Stimulated activated CD8-positive, alpha-beta memory T cell treated with anti-CD3 and anti-CD28 coated beads, Interleukin-15, amount 100 ng/mL, for 1 hour (primary cell): ENCODE measurements at regions not wholly inside any gene's neighbourhood (a gene's known extent, or its start where the extent isn't known, plus 50 kb on each side); places are given as distances from the start of the nearest gene placed in this dataset.
"Not testable (repeated sequence)": the region's sequence is repeated elsewhere in the genome, so short reads cannot be mapped to it uniquely, and the experiment has no call there.

Experiments used
- DNase-seq: peaks from one replicate; pipeline ENCODE4 v3.0.0-alpha.2; 2020; ENCODE audit warnings: low read depth

DNA sequence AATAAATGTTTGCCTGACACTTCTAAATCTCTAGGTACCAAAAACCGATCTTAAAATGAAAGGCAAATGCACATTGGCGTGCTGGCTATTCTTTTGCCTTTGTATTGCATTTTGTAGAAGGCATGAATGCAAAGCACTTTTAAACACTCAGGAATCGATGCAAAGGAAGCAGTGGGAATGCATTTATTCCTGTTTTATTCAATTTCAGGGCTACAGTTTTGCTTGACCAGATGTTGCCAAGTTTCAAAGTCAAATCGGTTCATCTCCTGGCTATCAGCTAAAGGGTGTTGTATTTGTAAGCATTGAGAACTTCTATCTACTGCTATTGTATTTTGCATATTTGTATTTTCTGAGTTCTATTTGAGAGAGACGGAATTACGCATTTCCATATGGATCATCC, 659.8 kb upstream of the SLC35B3 start:
- no peak for DNase-seq

DNA sequence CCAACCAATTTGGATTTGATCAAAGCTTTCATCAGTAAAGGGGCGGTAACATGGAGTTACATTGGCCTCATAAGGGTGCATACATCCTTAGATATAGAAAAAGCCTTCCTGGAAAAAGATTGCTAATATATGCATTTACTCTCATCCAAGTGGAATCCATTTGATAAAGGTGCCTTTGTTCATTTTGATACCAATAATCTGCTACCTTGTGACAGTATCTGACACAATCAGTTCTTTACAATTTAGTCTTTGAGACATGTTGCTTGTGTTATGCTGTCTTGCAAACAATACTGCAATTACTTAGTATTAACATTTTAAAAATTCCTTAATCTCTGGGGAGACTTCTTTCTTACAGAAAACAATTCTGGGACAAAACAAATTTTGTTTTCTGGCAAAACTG, 654.4 kb upstream of the SLC35B3 start:
- no peak for DNase-seq

DNA sequence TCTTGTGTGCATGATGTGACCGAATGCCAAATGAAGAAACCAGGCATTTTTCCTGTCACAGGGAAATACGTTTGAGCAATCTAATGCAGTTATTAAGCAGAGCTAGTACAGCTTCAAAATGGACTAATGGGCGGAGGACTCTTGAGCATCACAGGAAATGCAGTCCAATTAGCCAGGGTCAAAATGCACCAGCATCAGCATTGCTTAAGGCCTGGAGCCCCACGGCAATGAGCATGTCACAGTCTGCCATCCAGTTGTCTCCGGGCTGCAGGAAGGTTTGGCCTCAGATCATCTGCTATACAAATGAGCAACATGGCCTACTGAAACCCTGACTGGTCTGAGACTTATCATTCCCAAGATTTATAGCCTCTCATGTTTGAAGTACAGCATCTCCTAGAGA, 652.1 kb upstream of the SLC35B3 start:
- DNase-seq, result no peak

- DNase-seq, result no peak
Observed at GRCh38 chr6:9086331-9086730, 651.0 kb upstream of the SLC35B3 start.

DNA sequence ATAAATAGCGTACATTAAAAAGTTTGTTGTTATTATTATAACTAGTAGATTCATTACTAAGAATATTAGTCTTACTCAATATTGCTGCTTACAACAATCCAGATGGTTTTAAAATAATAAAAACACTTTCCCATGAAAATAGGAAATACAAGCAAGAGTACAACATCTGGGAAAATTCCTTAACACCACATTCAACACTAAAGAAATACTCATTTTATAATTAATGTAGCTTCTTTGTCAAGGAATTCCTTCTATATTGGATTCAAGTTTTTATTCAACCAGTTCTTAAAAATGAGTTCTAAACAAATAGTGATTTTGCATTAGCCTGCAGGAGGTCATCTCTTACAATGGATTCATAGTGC, 650.3 kb upstream of the SLC35B3 start:
- DNase-seq, result no peak

DNA sequence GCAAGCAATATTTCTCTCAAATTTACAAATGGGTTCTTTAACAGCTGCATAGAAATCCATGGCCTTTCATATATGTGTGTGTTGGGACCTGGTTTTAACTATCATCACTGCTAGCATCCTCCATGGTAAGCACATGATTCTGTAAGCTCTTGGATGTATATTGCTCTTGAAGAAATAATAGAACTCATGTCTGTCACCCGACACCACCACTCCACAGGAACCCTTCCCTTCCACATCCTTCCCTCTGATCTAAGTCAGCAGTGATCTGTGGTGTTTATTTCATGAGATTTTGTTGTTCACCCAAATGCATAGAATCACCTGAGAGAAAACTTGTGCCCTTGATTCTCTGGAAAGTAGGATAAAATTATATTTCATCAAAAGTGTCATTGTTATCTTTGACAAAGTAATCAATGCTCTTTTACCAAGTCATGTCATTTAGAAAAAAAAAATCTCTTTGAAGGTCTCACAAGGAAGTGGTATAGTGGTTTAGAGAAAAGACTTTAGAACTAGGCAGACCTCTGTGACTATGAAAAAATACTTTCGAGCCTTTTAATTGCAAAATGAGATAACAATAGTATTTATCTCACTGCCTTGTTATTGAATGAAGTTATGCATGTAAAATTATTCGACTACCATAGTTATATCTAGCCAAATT, 649.8 kb upstream of the SLC35B3 start:
- no peak for DNase-seq

DNA sequence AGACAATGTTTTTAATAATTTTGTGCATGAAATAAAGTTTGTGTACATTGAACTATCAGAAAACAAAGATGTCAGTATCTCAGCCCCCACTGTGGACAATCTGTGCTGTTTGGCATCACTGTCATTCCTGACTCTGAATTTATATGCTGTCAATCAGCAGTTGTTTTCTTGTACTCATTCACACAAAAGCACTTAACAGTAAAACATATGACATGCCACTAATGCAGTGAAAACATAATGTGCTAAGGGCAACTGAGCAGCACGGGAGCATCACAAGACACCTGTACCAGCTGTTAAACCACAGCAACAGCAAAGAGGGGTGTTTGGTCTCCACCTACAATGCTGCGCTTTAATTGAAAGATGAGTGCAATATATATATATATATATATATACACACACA, 647.8 kb upstream of the SLC35B3 start:
- no peak for DNase-seq

GRCh38 chr6:9066726-9067125, 631.4 kb upstream of the SLC35B3 start:
- no peak for DNase-seq

GRCh38 chr6:9064156-9064555, 628.8 kb upstream of the SLC35B3 start:
- no peak for DNase-seq

GRCh38 chr6:9062596-9062995, 627.3 kb upstream of the SLC35B3 start:
- no peak for DNase-seq

GRCh38 chr6:9057937-9058336, 622.6 kb upstream of the SLC35B3 start:
- no peak for DNase-seq

DNA sequence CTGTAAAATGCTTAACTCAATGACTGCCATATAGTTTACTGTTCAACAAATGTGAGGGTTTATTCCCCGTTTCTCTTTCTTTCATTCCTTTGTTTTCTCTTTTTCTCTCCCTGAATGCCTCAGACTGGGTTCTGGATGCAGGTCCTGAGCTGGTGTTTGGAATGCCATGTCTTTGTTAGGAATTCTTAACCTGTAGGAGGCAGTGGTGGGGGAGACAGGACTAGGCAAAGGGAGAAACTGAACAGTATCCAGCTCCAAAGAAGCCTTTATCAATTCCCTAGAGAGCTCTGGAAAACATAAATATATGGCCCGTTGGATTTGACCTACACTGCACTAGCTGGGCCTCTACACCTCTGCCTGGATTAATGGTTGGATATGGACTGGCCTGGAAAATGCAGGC, 621.2 kb upstream of the SLC35B3 start:
- no peak for DNase-seq

GRCh38 chr6:9044426-9044825, 609.1 kb upstream of the SLC35B3 start:
- DNase-seq, result no peak

DNA sequence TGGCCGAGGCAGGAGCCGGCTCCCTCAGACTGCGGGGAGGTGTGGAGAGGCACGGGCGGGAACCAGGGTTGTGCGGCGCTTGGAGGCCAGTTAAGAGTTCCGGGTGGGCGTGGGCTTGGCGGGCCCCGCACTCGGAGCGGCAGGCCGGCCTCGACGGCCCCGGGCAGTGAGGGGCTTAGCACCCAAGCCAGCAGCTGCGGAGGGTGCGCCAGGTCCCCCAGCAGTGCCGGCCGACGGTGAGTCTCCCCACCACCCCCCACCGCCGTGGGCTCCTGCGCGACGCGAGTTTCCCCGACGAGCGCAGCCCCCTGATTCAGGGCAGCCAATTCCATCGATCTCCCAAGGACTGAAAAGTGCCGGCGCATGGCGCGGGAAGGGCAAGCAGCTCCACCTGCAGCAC, 605.4 kb upstream of the SLC35B3 start:
- DNase-seq, result no peak

GRCh38 chr6:9039258-9039657, 603.9 kb upstream of the SLC35B3 start:
- DNase-seq, result no peak

- DNase-seq, result no peak
Observed at GRCh38 chr6:9028086-9028485, 592.7 kb upstream of the SLC35B3 start.

DNA sequence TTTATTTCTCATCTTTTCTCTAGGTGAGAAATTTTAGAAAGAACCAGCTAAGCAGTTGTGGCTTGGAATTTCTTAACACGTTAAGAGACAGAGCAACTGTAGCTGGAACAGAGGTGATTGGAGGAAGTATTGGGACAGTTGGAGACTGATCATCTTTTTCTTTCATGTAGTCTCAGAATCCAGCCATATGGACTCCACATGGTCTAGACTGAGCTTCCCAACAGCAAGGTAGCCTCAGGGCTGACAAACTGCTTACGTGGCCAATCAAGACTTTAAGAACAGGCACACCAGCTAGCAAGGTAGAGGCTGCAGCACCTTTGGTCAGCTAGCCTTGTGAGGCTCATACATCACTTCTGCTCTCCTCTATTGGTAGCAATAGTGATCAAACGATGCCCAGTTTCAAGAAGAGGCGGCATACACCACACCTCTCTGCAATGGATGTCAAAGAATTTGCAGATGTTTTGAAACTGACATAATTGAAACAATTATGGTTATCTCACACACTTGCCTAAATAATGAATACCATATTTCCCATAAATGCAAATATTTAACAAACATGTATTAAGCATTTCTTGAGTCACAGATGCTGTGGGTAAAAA, 590.5 kb upstream of the SLC35B3 start:
- no peak for DNase-seq

DNA sequence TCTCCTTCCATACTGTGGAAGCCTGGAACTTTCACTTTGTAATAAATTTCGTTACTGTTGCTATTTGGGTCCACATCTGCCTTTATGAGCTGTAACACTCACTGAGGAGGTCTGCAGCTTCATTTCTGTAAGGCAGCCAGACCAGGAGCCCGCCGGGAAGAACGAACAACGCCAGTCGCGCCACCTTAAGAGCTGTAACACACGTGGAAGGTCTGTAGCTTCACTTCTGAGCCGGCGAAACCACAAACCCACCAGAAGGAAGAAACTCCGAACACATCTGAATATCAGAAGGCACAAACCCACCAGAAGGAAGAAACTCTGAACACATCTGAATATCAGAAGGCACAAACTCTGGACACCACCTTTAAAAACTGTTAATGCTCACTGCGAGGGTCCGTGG, 589.9 kb upstream of the SLC35B3 start:
- DNase-seq, result no peak

- DNase-seq, result not testable (repeated sequence)
Observed at GRCh38 chr6:9024246-9024645, 588.9 kb upstream of the SLC35B3 start.

DNA sequence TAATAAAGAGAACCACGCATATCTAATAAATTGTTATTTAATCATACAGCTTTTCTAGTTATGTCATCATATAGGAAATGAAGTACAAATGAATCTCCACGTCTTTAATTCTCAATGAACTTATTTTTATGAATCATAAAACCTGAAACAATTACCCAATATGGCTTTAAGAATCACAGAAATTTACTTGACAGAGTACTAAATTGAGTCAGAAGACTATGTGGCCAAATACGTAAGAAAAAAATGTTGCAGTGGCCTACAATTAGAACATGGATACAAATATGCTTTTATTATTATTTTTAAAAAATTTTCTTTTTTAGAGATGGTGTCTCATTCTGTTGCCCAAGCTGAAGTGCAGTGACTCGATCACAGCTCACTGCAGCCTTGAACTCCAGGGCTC, 584.7 kb upstream of the SLC35B3 start:
- no peak for DNase-seq

DNA sequence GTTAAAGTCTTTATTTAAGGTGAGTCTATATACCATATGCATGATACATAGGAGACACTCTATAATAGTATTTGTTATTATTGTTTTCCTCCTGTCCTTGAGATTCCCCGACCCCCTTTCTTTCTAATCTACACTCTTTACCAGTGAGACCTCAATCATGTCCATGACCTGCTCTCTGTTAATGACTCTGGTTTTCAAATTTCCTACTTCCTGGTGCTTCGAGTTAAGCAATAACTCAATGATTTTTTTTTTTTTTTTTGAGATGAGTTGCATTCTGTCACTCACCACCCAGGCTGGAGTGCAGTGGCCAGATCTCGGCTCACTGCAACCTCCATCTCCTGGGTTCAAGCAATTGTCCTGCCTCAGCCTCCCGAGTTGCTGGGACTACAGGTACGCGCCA, 574.6 kb upstream of the SLC35B3 start:
- DNase-seq, result no peak

GRCh38 chr6:9007027-9007426, 571.7 kb upstream of the SLC35B3 start:
- no peak for DNase-seq

DNA sequence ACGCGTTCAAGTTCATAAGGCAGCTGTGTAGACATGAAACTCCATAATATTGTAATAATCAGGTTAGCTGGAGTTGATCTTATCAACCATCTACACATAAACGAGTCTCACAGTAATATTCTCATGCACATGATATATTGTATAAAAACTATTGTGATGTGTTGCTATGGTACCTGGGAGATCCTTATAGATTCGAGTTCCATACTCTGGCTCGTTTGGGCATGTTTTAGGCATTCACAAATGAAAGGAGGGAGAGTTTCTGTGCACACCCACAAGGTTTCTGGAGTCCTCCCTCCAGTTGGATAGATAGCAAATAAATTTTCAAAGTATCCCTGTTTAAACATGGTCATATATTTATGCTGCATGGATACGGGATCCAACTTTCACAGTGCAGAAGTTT, 567.5 kb upstream of the SLC35B3 start:
- no peak for DNase-seq

- DNase-seq, result no peak
Observed at GRCh38 chr6:8995156-8995555, 559.8 kb upstream of the SLC35B3 start.
